GM18511 (cell line): ENCODE measurements at regions not wholly inside any gene's neighbourhood (a gene's known extent, or its start where the extent isn't known, plus 50 kb on each side); places are given as distances from the start of the nearest gene placed in this dataset.
"Not testable (repeated sequence)": the region's sequence is repeated elsewhere in the genome, so short reads cannot be mapped to it uniquely, and the experiment has no call there.

Experiments used
- ATAC-seq: cut with Tn5 transposase; IDR thresholded peaks from one replicate; pipeline ENCODE4 v1.9.1; 2021; ENCODE audit warnings: mild to moderate bottlenecking, moderate library complexity; ENCODE audit not compliant: unreplicated experiment

- not testable (repeated sequence) for ATAC-seq
These were observed 174.8 kb downstream of the COL12A1 start for GRCh38 chr6:75031102-75031501.

- ATAC-seq: no peak
These were observed 176.5 kb downstream of the COL12A1 start for GRCh38 chr6:75029333-75029732.

GRCh38 chr6:75025371-75025770 lies 180.5 kb downstream of the COL12A1 start:
- ATAC-seq: no peak

- no peak for ATAC-seq
These were observed 181.0 kb downstream of the COL12A1 start for GRCh38 chr6:75024828-75025227.

- no peak for ATAC-seq
These were observed 182.2 kb downstream of the COL12A1 start for GRCh38 chr6:75023634-75024033.

- no peak for ATAC-seq
These were observed 184.9 kb downstream of the COL12A1 start for GRCh38 chr6:75020971-75021370.

- no peak for ATAC-seq
These were observed 185.5 kb downstream of the COL12A1 start for GRCh38 chr6:75020376-75020775.

GRCh38 chr6:75012018-75012417 lies 193.8 kb downstream of the COL12A1 start:
- no peak for ATAC-seq

- not testable (repeated sequence) for ATAC-seq
These were observed 201.9 kb downstream of the COL12A1 start for GRCh38 chr6:75003984-75004383.

- ATAC-seq: no peak
These were observed 208.2 kb downstream of the COL12A1 start for GRCh38 chr6:74997646-74998045.

- ATAC-seq: no peak
These were observed 212.7 kb downstream of the COL12A1 start for GRCh38 chr6:74993136-74993535.

- ATAC-seq: no peak
These were observed 214.1 kb downstream of the COL12A1 start for GRCh38 chr6:74991573-74992332.

GRCh38 chr6:74979065-74979766 lies 226.6 kb downstream of the COL12A1 start:
- ATAC-seq: no peak

- no peak for ATAC-seq
These were observed 229.2 kb downstream of the COL12A1 start for GRCh38 chr6:74976701-74977100.

GRCh38 chr6:74976026-74976425 lies 229.8 kb downstream of the COL12A1 start:
- no peak for ATAC-seq

- no peak for ATAC-seq
These were observed 232.3 kb downstream of the COL12A1 start for GRCh38 chr6:74973591-74973990.

- no peak for ATAC-seq
These were observed 234.2 kb downstream of the COL12A1 start for GRCh38 chr6:74971633-74972032.

GRCh38 chr6:74969591-74970267 lies 236.1 kb downstream of the COL12A1 start:
- ATAC-seq: no peak

- ATAC-seq: no peak
These were observed 238.0 kb downstream of the COL12A1 start for GRCh38 chr6:74967821-74968220.

- ATAC-seq: no peak
These were observed 239.1 kb downstream of the COL12A1 start for GRCh38 chr6:74966712-74967111.

- no peak for ATAC-seq
These were observed 240.9 kb downstream of the COL12A1 start for GRCh38 chr6:74964871-74965441.
